ENCODE measurements at regions not wholly inside any gene's neighbourhood (a gene's known extent, or its start where the extent isn't known, plus 50 kb on each side); places are given as distances from the start of the nearest gene placed in this dataset.

- TF ChIP-seq CTCF (IDR thresholded peaks at IDR 0.05; ENCODE audit: insufficient read depth, low read depth, low read length), result no peak
- TF ChIP-seq EZH2 (IDR thresholded peaks at IDR 0.05; ENCODE audit: insufficient read depth, low read length), result no peak
Observed at GRCh38 chr14:55921511-55921910, 196.7 kb upstream of the PELI2 start.
